Hepatic stellate cell (primary cell): ENCODE measurements at regions not wholly inside any gene's neighbourhood (a gene's known extent, or its start where the extent isn't known, plus 50 kb on each side); places are given as distances from the start of the nearest gene placed in this dataset.
"Not testable (repeated sequence)": the region's sequence is repeated elsewhere in the genome, so short reads cannot be mapped to it uniquely, and the experiment has no call there.

Experiments used
- DNase-seq: peaks from one replicate; pipeline ENCODE4 v3.0.0; 2011; ENCODE audit warnings: low spot score

GRCh38 chr18:39602131-39602530, 2036.5 kb upstream of the CELF4 start:
- no peak for DNase-seq

- no peak for DNase-seq
Observed at GRCh38 chr18:39600894-39601293, 2035.3 kb upstream of the CELF4 start.

- DNase-seq: no peak
Observed at GRCh38 chr18:39599251-39599650, 2033.7 kb upstream of the CELF4 start.

- no peak for DNase-seq
Observed at GRCh38 chr18:39596891-39597290, 2031.3 kb upstream of the CELF4 start.

- no peak for DNase-seq
Observed at GRCh38 chr18:39596221-39596620, 2030.6 kb upstream of the CELF4 start.

- DNase-seq: no peak
Observed at GRCh38 chr18:39594206-39594605, 2028.6 kb upstream of the CELF4 start.

GRCh38 chr18:39591649-39592048, 2026.1 kb upstream of the CELF4 start:
- no peak for DNase-seq

- no peak for DNase-seq
Observed at GRCh38 chr18:39589496-39589895, 2023.9 kb upstream of the CELF4 start.

GRCh38 chr18:39587586-39587985, 2022.0 kb upstream of the CELF4 start:
- no peak for DNase-seq

GRCh38 chr18:39586741-39587140, 2021.1 kb upstream of the CELF4 start:
- no peak for DNase-seq

GRCh38 chr18:39574897-39575296, 2009.3 kb upstream of the CELF4 start:
- no peak for DNase-seq

- no peak for DNase-seq
Observed at GRCh38 chr18:39571511-39571910, 2005.9 kb upstream of the CELF4 start.

- DNase-seq: not testable (repeated sequence)
Observed at GRCh38 chr18:39565551-39566230, 2000.1 kb upstream of the CELF4 start.

GRCh38 chr18:39564716-39565115, 1999.1 kb upstream of the CELF4 start:
- DNase-seq: no peak

- DNase-seq: no peak
Observed at GRCh38 chr18:39561126-39561525, 1995.5 kb upstream of the CELF4 start.

- DNase-seq: no peak
Observed at GRCh38 chr18:39558658-39559057, 1993.1 kb upstream of the CELF4 start.

- no peak for DNase-seq
Observed at GRCh38 chr18:39555496-39555895, 1989.9 kb upstream of the CELF4 start.

GRCh38 chr18:39550701-39551100, 1985.1 kb upstream of the CELF4 start:
- DNase-seq: no peak

- DNase-seq: no peak
Observed at GRCh38 chr18:39549144-39549543, 1983.5 kb upstream of the CELF4 start.

- no peak for DNase-seq
Observed at GRCh38 chr18:39531659-39532058, 1966.1 kb upstream of the CELF4 start.

- no peak for DNase-seq
Observed at GRCh38 chr18:39529358-39529757, 1963.8 kb upstream of the CELF4 start.

- DNase-seq: no peak
Observed at GRCh38 chr18:39527465-39527864, 1961.9 kb upstream of the CELF4 start.

GRCh38 chr18:39524370-39524769, 1958.8 kb upstream of the CELF4 start:
- no peak for DNase-seq

GRCh38 chr18:39523281-39523680, 1957.7 kb upstream of the CELF4 start:
- no peak for DNase-seq

- no peak for DNase-seq
Observed at GRCh38 chr18:39521164-39521563, 1955.6 kb upstream of the CELF4 start.
